Omental fat pad (tissue), 3 donors: ENCODE measurements at regions not wholly inside any gene's neighbourhood (a gene's known extent, or its start where the extent isn't known, plus 50 kb on each side); places are given as distances from the start of the nearest gene placed in this dataset.

Experiments used
- ATAC-seq: fragments of 150-250 bp; one replicate; pipeline ENCODE4 v1.9.1; 2016; ENCODE audit warnings: mild to moderate bottlenecking, moderate library complexity; ENCODE audit not compliant: low FRiP score
- DNase-seq: peaks from one replicate; pipeline ENCODE4 v3.0.0-alpha.2; 2019; ENCODE audit warnings: low spot score
- CTCF ChIP-seq, 3 donors: fragments of 450-650 bp; IDR thresholded peaks; one replicate each; pipeline ENCODE4 v1.5.1; 2016 to 2017; ENCODE audit warnings: antibody characterized with exemption in 3 of 3, mild to moderate bottlenecking in 3 of 3, moderate library complexity in 2 of 3

DNA sequence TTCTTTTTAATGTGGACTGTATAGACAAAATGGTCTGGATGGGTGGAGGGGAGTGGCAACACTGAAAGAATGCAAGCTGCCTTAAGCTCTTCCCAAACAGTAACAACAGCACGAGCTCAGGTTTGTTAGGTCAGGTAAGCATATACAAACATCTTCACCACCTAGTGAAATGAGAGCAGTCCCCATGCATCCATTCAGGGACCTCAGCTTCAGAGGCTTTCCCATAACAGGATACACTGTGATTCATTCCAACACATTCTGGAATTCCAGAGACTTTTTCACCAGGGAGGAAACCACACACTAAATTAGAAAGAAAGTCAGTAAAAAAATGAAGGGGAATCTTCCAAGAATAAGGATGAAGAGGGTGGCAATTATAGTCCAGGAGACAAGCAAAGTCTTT, 50.4 kb upstream of the BZW1 start:
- no peak for TF ChIP-seq CTCF (IDR thresholded peaks at IDR 0.05)
- DNase-seq (no peak), ATAC-seq (no peak)
